NT2/D1 (cell line): ENCODE measurements at regions not wholly inside any gene's neighbourhood (a gene's known extent, or its start where the extent isn't known, plus 50 kb on each side); places are given as distances from the start of the nearest gene placed in this dataset.
"Not testable (repeated sequence)": the region's sequence is repeated elsewhere in the genome, so short reads cannot be mapped to it uniquely, and the experiment has no call there.

Experiments used
- DNase-seq: peaks from one replicate; pipeline ENCODE4 v3.0.0-alpha.2; 2011; ENCODE audit warnings: low read depth, low spot score
- H3K27me3 ChIP-seq: 2 replicates; pipeline ENCODE4 v1.6.0; 2011; ENCODE audit warnings: mild to moderate bottlenecking; ENCODE audit not compliant: insufficient read length, insufficient read depth
- H3K36me3 ChIP-seq: 2 replicates; pipeline ENCODE4 v1.6.1; 2011; ENCODE audit warnings: mild to moderate bottlenecking, low read length, mixed read lengths; ENCODE audit not compliant: insufficient read depth, insufficient read length
- H3K4me1 ChIP-seq: 2 replicates; pipeline ENCODE4 v1.5.1; 2011; ENCODE audit not compliant: insufficient read depth, insufficient read length
- H3K4me3 ChIP-seq: 2 replicates; pipeline ENCODE4 v1.5.1; 2011; ENCODE audit warnings: low read depth; ENCODE audit not compliant: insufficient read length
- H3K9ac ChIP-seq: 2 replicates; pipeline ENCODE4 v1.6.0; 2011; ENCODE audit warnings: low read depth; ENCODE audit not compliant: insufficient read length
- H3K9me3 ChIP-seq: 2 replicates; pipeline ENCODE4 v1.5.1; 2011; ENCODE audit warnings: mild to moderate bottlenecking, low read length; ENCODE audit not compliant: insufficient read depth
- SUZ12 ChIP-seq: IDR thresholded peaks from 2 replicates; pipeline ENCODE4 v1.6.1; 2011; ENCODE audit not compliant: insufficient read length, insufficient read depth; ENCODE audit errors: extremely low read depth
- YY1 ChIP-seq: IDR thresholded peaks from 2 replicates; pipeline ENCODE4 v1.6.1; 2011; ENCODE audit not compliant: insufficient read length, insufficient read depth
- ZNF274 ChIP-seq: IDR thresholded peaks from 2 replicates; pipeline ENCODE4 v1.6.1; 2011; ENCODE audit warnings: mild to moderate bottlenecking, low read depth, low read length

GRCh38 chr3:178342111-178342510 is 194.1 kb upstream of the KCNMB2 start:
- no peaks in the 10 kb centered on the region for H3K9me3 ChIP-seq

GRCh38 chr3:178343433-178344038 is 192.7 kb upstream of the KCNMB2 start:
- H3K9ac ChIP-seq: no peak overlapping the region
- H3K4me3 ChIP-seq: no peak overlapping the region
- no peaks in the 10 kb centered on the region for H3K36me3 ChIP-seq
- TF ChIP-seq SUZ12 (no peak), ZNF274 (no peak), YY1 (no peak)
- H3K4me1 ChIP-seq: no peaks in the 10 kb centered on the region
- DNase-seq: no peak
- H3K27me3 ChIP-seq: no peaks in the 10 kb centered on the region
- H3K9me3 ChIP-seq: no peaks in the 10 kb centered on the region

More at GRCh38 chr3:178342111-178342510, 194.1 kb upstream of the KCNMB2 start:
- TF ChIP-seq YY1 (no peak), ZNF274 (no peak), SUZ12 (no peak)
- Histone ChIP-seq H3K9ac (no peak overlapping the region), H3K27me3 (no peaks in the 10 kb centered on the region), H3K36me3 (no peaks in the 10 kb centered on the region), H3K4me1 (no peaks in the 10 kb centered on the region), H3K4me3 (no peak overlapping the region)
- DNase-seq: no peak

- no peak for DNase-seq
- Histone ChIP-seq H3K27me3 (no peaks in the 10 kb centered on the region), H3K36me3 (no peaks in the 10 kb centered on the region), H3K4me3 (no peak overlapping the region), H3K9ac (no peak overlapping the region), H3K4me1 (no peaks in the 10 kb centered on the region), H3K9me3 (no peaks in the 10 kb centered on the region)
- no peak for TF ChIP-seq ZNF274
- TF ChIP-seq YY1: no peak
- no peak for TF ChIP-seq SUZ12
These were observed 190.3 kb upstream of the KCNMB2 start for GRCh38 chr3:178345944-178346343.

GRCh38 chr3:178348561-178349217 is 187.5 kb upstream of the KCNMB2 start:
- not testable (repeated sequence) for DNase-seq

GRCh38 chr3:178349218-178349596 is 187.0 kb upstream of the KCNMB2 start:
- not testable (repeated sequence) for H3K36me3 ChIP-seq, H3K4me3 ChIP-seq, H3K4me1 ChIP-seq

More at GRCh38 chr3:178348561-178349217, 187.5 kb upstream of the KCNMB2 start:
- not testable (repeated sequence) for H3K36me3 ChIP-seq, H3K27me3 ChIP-seq, H3K9me3 ChIP-seq, H3K9ac ChIP-seq, H3K4me3 ChIP-seq, H3K4me1 ChIP-seq

GRCh38 chr3:178350763-178351162 is 185.5 kb upstream of the KCNMB2 start:
- Histone ChIP-seq H3K36me3 (no peaks in the 10 kb centered on the region), H3K9ac (no peak overlapping the region), H3K27me3 (no peaks in the 10 kb centered on the region), H3K4me3 (no peak overlapping the region), H3K4me1 (no peaks in the 10 kb centered on the region), H3K9me3 (no peaks in the 10 kb centered on the region)
- no peak for TF ChIP-seq ZNF274
- DNase-seq: no peak

More at GRCh38 chr3:178349218-178349596, 187.0 kb upstream of the KCNMB2 start:
- not testable (repeated sequence) for H3K9me3 ChIP-seq, H3K9ac ChIP-seq, DNase-seq, H3K27me3 ChIP-seq

GRCh38 chr3:178352326-178353005 is 183.8 kb upstream of the KCNMB2 start:
- Histone ChIP-seq H3K27me3 (no peaks in the 10 kb centered on the region), H3K36me3 (no peaks in the 10 kb centered on the region), H3K4me1 (no peaks in the 10 kb centered on the region), H3K9me3 (no peaks in the 10 kb centered on the region), H3K9ac (no peak overlapping the region), H3K4me3 (no peak overlapping the region)
- TF ChIP-seq YY1 (no peak), SUZ12 (no peak), ZNF274 (no peak)
- peak; percentile 46 for DNase-seq
